Activated T-cell treated with anti-CD3 and anti-CD28 coated beads for 24 hours (primary cell): ENCODE measurements at regions not wholly inside any gene's neighbourhood (a gene's known extent, or its start where the extent isn't known, plus 50 kb on each side); places are given as distances from the start of the nearest gene placed in this dataset.
"Not testable (repeated sequence)": the region's sequence is repeated elsewhere in the genome, so short reads cannot be mapped to it uniquely, and the experiment has no call there.

ENCODE experiments used
- DNase-seq: peaks from one replicate; pipeline ENCODE4 v3.0.0-alpha.2; 2020; ENCODE audit warnings: low read depth

DNA sequence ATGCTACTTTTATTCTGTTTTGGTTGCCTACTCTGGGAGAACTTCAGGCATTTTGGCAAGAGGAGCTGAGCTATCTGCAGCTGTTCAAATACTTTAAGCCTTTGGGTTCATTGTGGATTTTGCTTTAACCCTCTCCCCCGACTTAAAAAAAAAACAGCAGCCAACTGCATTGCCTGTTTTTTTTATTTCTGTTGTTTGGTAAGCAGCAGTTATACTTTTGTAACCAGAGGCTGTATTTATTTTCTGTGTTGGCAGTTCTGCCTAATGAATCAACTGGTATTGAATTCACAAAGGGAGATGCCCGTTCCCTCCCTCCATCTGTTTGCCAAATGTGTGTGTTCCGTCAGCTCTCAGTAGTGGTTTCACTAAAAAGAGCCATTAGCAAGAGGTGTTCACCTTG lies 484.0 kb downstream of the UTRN start:
- DNase-seq, result no peak

DNA sequence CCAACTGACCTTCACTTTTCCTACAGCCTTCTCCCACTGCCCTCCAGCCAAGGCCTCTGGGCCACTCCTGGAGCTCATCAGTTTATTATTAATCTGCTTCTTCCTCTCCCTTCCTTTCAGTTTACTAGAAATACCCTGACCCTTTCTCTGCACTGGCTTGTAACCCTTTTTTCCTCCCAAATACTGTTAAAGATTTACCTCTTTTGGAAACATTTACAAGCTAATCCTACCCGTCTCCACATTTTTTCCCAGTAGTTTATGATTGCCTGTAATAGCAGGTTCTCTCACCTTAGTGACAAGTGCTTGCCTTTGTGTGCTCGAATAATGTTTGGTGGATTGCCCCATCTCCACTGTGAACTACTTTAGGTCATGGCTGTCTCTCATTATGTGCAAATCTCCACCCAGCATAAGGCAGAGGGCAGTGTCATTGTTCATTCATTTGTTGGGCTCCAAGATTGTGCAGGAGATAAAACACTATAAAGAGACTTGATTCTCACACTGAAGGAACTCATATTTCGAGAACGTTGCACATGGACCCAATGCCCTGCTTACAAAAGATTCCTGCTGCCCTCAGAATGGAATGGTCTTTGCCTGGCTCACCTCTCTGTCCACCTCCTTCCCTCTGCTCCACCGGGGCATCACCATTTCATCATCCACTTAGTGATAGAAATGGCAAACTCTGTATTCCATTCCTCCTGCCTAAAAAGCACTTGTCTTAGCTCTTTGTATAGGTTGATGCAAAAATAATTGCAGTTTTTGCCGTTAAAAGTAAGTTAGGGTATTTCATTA lies 491.1 kb downstream of the UTRN start:
- DNase-seq, result no peak

DNA sequence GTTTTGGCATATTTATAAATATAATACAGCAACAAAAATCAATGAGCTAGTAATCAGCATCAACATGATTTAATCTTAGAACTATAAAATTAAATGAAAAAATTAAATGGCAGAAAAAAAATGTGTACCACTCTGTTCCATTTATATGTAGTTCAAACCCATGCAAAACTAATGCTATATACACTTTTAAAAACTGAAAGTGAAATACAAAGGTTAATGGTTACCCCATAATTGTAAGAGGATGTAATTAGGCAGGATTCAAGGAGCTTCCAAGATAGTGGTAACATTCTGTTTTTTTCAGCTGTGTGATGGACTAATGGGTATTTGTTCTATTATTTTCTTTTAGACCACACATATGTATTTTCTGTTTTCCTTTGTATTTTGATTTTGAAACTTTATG lies 492.1 kb downstream of the UTRN start:
- DNase-seq, result no peak

DNA sequence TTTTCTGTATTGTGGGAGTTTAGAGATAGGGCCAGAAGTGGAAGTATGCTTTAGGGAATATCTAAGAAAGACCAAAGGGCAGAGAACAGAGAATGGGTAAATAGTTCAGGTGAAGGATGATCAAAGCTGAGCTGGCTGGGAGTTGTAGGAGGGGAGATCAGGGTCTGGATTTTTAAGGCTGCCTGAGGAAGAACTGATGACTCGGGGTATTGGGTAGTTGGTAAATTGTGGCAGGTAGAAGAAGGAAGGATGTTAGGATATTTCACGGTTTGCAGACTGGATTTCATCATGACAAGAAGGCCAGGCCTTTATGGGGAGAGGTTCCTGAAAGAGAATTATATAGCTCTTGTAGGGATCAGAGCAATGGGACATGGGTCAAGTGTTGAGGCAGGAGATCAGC lies 492.9 kb downstream of the UTRN start:
- DNase-seq, result no peak

DNA sequence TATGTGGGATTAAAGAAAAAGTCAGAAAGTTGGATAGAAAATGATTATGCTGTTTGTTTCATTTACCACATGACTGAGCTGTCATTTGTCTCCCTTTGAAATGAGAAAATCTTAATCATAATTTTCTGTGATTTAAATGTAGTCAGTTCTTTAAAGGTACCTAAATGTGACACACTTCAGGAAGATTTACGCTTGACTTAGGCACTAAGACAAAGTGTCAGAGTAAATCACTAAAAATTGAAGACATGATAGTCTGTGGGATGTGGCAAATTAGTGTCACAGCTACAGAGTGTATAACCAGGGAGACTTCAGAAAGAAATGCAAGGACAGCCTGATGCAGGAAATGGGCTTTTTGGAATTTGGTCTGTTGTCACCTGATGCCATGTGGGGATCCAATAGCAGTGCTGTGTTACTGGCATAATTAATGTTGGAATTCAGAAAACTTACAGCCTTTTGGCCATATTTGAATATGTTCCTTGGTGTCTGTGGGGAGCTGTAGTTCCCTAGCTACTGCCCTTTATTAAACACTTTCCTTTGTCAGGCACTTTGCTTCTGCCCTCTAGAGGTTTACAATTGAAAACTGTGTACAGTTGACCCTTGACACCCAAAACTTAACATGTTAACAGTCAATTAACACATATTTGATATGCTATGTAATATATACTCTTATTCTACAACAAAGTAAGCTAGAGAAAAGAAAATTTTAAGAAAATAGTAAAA lies 493.8 kb downstream of the UTRN start:
- no peak for DNase-seq

DNA sequence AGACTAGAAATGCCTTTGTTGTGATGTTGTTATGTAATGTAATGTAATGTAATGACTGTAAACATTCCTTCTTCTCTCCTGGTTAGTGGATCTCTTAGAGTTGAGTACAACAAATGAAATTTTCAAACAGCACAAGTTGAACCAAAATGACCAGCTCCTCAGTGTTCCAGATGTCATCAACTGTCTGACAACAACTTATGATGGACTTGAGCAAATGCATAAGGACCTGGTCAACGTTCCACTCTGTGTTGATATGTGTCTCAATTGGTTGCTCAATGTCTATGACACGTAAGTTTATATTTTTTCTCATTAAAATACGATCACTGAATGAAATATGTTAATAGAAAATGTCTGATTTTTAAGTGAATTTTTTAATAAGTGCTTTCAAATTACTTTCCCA lies 496.7 kb downstream of the UTRN start:
- DNase-seq, result no peak

DNA sequence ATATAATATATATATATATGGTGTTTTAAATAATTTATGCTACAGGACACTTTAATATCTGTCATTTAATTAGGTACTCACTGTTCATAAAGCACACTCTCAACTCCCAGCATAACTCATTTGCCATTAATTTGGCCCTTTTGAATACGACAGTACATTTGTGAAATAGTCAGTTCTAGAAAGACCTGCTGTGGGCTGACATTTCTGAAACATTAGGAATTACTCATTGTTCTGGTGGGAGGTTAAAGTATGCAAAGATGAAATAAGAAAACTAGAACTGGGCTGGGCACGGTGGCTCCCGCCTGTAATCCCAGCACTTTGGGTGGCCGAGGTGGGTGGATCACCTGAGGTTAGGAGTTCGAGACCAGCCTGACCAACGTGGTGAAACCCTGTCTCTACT lies 497.5 kb downstream of the UTRN start:
- DNase-seq, result no peak

DNA sequence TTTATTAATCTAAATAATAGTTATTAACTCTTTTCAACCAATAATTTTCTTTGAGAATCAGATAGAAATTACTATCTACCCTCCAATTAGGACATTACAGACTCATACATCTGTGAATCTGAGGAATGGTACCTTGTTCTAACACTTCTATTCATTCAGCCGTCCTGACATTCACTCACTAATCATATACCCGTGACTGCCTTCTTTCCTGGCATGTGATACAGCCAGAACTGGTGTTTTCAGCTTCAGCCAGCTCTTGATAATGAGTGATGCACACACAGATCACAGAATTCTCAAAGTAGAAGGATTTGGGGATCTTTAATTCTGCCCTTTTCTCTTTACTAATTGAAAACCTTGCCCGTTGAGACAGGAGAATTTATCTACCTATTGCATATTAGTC lies 499.9 kb downstream of the UTRN start:
- no peak for DNase-seq

DNA sequence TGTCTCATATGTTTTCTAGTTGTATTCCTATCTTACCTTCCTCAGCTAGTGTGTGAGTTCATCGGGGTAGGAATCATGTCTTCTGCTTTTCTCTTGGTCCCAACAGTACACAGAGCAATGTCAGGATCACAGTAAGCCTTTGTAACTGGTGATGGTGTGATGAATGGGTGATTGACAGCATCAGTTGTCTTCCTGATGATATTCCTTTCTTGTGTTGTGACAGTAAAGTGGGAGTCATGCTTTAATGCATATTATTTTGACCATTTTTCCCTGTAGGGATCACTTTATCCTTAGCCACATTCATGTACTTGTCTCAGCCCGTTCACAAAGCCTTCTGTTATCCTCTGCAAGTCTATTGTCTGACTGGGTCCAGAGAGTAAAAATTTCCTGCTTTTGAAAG lies 501.7 kb downstream of the UTRN start:
- no peak for DNase-seq

DNA sequence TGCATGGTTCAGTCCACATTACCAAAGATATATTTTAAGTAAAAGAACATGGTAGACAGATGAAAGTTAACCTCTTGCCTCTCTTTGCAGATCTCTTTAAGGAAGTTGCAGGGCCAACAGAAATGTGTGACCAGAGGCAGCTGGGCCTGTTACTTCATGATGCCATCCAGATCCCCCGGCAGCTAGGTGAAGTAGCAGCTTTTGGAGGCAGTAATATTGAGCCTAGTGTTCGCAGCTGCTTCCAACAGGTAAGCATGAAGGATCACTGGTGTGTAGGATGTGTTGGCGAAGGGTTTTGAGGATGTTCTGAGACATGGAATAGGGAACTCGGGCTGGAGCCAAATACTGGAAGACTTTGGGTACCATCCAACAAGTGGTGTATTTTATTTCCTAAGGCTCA lies 508.6 kb downstream of the UTRN start:
- DNase-seq, result no peak

DNA sequence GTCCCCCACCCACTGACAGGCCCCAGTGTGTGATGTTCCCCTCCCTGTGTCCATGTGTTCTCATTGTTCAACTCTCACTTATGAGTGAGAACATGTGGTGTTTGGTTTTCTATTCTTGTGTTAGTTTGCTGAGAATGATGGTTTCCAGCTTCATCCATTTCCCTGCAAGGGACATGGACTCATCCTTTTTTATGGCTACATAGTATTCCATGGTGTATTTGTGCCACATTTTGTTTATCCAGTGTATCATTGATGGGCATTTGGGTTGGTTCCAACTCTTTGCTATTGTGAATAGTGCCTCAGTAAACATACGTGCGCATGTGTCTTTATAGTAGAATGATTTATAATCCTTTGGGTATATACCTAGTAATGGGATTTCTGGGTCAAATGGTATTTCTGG lies 509.9 kb downstream of the UTRN start:
- not testable (repeated sequence) for DNase-seq

DNA sequence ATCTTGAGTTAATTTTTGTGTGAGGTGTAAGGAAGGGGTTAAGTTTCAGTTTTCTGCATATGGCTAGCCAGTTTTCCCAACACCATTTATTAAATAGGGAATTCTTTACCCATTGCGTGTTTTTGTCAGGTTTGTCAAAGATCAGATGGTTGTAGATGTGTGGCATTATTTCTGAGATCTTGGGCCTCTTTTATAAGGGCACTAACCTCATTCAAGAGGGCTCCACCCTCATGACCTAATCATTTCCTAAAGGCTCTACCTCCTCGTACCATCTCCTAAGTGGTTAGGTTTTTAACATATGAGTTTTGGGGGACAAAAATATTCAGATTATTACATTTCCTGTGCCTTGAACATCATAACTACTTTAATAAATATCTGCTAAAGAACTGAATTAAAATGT lies 510.9 kb downstream of the UTRN start:
- no peak for DNase-seq

DNA sequence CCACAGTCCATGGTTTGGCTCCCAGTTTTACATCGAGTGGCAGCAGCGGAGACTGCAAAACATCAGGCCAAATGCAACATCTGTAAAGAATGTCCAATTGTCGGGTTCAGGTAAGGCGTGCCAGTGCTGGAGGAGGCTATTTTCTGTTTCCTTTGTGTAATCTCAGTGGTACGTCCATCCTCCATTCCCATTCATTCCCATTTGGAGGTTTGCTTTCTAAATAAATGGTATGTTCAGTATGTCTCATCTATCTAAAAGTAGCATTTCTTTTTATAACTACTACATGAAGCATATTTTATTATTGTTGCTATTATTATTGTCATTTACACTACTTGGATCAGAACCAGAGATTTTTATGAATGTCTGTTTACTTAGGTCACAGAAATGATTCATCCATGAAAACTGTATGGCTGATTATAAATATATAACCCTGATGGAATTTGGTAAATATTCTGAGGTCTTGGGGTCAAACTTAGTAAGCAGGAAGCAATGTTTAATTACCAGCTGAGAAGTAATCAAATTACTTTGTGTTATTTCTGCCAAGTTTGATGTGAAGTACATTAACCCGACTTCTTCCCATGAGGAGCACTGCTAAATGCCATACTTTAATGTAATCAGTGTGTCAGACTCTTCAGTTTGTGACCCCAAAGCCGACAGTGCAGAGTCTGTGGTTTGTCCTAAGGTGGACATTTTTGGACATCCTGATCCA lies 512.9 kb downstream of the UTRN start:
- DNase-seq, result no peak

DNA sequence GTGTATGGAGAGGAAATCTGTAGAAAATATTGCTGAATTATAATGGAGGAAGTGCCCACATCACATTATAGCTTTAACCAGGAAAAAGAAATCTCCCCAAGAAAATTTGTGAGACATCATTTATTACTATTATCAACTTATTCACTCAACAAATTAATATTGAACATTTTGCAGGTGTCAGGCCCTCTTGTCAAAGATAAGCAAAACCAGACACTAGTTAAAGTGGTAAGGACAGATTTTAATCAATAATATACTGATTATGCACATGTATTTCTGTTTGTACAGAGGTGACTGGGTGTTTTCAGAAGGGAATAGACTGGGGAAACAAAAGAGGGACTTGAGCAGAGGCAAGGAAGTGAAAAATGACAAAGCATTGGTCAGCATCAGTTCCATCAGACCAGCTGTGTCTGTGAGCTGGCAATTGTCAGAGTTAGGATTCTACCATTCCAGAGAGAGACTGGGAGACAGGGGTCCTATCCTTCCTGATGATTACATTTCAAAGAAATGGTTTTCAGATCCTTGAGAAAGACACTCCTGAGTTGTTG lies 519.2 kb downstream of the UTRN start:
- no peak for DNase-seq

DNA sequence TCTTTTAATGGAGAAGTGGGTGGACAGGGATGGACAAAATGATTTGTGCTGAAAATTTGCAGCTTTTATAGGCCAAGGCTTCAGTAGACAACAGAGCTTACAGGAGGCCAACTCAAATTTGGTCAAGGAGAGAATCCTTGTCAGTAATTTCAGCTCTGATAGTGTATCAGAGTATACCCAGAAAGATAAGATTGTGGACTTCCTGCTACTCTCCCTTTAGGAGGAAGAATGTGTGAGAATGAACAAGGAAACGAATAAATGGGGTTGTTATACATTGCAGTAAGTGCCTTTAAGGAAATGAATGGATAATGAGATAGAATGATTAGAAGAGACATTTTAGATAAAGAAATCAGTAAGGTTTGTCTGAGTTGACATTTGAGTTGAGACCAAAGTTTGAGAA lies 519.9 kb downstream of the UTRN start:
- DNase-seq, result no peak

DNA sequence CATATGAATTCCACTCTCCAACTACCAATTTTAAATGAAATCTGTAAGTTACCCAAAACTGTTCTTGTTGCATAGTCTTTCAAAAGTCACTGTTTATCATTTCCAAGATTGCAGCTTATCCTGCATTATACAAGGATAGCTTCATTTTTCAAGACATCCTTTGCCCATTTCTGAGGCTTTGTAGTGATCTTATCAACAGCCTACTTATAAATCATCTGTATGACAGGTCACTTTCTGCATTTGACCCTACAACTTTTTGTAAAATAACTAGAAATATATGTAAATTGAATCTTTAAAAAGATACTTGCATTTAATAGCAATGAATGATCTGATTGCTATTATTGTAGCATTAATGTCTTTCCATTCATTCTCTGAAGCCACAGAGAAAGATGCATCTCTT lies 521.1 kb downstream of the UTRN start:
- no peak for DNase-seq

DNA sequence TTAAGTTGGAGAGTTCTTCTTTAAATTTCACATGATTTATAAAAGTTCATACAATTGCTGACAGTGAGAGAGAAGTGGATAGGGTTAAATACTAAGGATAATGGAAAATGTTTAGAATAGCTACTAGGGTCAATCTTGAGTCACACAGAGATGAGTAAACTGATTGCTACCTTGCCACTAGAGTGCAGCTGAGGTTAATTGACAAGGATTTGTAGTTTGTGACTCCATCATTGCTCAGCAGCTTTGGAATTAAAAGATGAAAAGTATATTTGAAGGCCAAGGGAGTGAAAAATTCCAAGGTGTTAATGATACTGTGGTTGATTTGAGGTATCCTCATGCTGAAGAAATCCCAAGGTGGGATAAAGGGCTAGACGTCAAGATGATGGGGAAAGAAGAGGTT lies 524.0 kb downstream of the UTRN start:
- no peak for DNase-seq

DNA sequence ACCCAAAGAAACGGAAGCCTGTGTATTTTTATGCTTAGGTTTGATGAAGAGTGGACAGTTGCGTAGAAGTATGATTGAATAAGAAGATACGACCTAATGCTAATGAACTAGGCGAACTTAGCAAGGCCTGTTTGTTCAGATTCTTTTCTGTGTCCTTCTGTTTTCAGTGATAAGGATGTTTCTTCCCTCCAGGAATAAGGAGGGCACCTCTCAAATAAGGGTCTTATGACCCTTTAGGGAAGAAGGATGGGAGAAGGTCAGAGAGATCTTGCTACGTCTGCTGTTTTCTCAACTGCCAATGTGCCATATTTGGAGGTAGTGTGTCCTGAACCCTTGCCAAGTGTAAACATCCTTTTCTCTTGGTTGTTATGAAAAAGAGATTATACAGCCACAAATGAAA lies 524.8 kb downstream of the UTRN start:
- no peak for DNase-seq

DNA sequence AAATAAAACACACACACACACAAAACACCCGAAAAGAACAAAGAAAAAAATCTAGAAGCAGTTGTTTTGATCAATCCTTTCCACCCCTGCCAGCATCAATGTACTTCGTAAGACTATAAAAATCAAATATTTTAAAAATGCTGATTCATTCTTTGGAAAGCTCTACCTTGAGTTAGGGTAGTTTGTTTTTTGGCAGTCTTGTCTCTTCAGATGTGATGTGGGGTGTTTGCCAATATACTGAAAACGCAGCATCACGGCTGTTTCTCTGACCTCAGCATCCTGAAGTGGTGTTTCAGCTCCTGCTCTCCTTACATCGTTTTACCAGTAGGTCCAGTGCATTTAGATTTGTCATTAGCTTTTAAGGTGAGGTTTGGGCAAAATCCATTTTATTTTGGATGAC lies 526.0 kb downstream of the UTRN start:
- no peak for DNase-seq

DNA sequence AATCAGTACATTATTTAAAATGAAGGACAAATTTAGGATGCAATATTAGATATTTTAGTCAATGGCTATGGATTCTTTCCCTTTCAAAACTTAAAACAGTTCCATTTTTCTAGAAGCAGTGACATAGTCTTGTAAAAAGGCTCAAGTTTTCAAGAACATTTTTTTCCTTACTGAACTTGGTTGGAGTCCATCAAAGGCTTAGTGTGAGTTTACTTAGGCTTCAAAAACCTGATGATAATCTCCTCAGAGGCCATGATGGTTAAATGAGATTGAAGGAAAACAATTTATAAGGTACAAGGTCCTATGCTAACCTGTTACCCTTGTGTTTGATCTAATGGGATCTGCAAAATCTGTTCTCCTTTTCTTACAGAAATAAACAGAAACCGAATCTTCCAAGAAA lies 531.8 kb downstream of the UTRN start:
- no peak for DNase-seq

DNA sequence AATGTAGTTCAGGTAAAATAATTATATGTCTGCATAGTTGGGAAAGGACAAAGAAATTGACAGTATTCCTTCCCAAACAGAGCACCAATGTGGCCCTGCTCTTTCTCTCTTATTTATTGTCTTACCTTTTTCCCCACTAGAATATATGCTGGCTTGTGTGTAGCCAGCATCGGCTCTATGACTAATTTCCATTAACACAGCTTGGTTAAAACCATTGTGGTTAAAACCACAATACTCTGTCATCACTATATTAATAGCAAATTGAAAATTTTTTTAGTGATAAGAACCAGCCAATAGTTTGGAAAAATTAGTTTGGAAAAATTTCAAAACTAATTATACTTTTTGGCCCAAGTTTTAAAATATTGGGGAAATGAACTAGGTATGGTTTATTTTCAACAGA lies 535.1 kb downstream of the UTRN start:
- no peak for DNase-seq

DNA sequence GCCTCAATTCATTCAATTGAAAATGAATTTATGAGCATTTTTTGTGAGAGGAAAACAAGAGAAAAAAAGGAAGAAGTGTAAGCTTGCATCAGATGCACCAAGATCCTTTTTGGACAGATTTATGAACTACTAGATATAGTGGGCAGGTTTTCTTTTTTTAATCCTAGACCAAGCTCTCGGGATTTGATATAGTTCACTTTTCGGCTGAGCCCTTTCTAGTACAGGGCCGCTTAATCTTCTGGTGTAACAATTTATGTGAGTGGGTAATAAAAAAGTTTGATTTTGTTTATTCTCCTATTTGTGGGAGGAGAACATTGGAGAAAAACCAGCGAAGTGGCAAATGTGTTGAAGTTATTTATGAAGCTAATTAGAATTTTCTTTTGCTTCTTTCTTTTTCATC lies 538.0 kb downstream of the UTRN start:
- no peak for DNase-seq

DNA sequence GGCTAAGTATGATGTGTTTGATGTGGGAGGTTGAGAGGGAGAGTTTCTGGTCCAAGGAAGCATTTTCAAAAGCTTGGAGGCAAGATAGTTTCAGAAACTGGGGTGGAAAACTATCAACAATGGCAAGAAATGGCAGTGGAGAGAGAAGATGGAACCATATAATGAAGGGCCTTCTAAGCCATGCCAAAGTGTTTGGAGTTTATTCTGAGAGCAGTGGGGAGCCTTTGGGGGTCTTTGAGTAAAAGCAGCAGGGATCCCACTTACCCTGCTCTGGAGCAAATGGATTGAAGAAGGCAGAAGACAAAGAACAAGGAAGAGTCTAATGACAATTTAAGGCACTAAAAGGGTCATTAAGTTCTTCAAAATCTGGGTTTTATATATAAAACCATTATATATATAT lies 538.9 kb downstream of the UTRN start:
- no peak for DNase-seq
